ENCODE measurements at regions not wholly inside any gene's neighbourhood (a gene's known extent, or its start where the extent isn't known, plus 50 kb on each side); places are given as distances from the start of the nearest gene placed in this dataset.

GRCh38 chr7:50160206-50160605 is 67.2 kb upstream of the ZPBP start:
- DNase-seq (no peak), ATAC-seq (ENCODE audit: low read depth in 2 of 2) (no peak)
- Mint-ChIP-seq H3K36me3 (no peaks in the 10 kb centered on the region), H3K4me1 (peaks cover 15 to 52% (median 29%) of the 10 kb centered on the region in 4 donors), H3K27me3 (no peaks in the 10 kb centered on the region), H3K27ac (peak overlapping the region in 2 of 3 donors; percentile 39 to 58), H3K4me3 (no peak overlapping the region), H3K9me3 (peaks cover 0 to 2% (median 0%) of the 10 kb centered on the region in 7 donors)
- no peaks in the 10 kb centered on the region for H3K27me3 ChIP-seq (ENCODE audit: control insufficient read depth, insufficient read depth, low read length)
- no peak overlapping the region for H3K4me3 ChIP-seq (ENCODE audit: low read depth, low read length)
- H3K9me3 ChIP-seq (ENCODE audit: control insufficient read depth in 2 of 2, low read length in 2 of 2): no peaks in the 10 kb centered on the region
- H3K27ac ChIP-seq (ENCODE audit: insufficient read depth, low read length, poor library complexity, severe bottlenecking): no peak overlapping the region
- peaks cover 29% of the 10 kb centered on the region for H3K4me1 ChIP-seq (ENCODE audit: control insufficient read depth, insufficient read depth, low read length, poor library complexity, severe bottlenecking)
- no peaks in the 10 kb centered on the region for H3K36me3 ChIP-seq (ENCODE audit: control insufficient read depth, insufficient read depth, low read length)

GRCh38 chr7:50159154-50159553 is 66.1 kb upstream of the ZPBP start:
- no peak overlapping the region for H3K4me3 Mint-ChIP-seq
- H3K4me1 Mint-ChIP-seq: peaks cover 9 to 44% (median 19%) of the 10 kb centered on the region in 4 donors
- no peaks in the 10 kb centered on the region for H3K27me3 Mint-ChIP-seq
- H3K27me3 ChIP-seq (ENCODE audit: control insufficient read depth, insufficient read depth, low read length): no peaks in the 10 kb centered on the region
- H3K27ac ChIP-seq (ENCODE audit: insufficient read depth, low read length, poor library complexity, severe bottlenecking): no peak overlapping the region
- ATAC-seq (ENCODE audit: low read depth in 2 of 2) (no peak), DNase-seq (no peak)
- no peaks in the 10 kb centered on the region for H3K36me3 ChIP-seq (ENCODE audit: control insufficient read depth, insufficient read depth, low read length)
- no peak overlapping the region for H3K27ac Mint-ChIP-seq
- H3K9me3 Mint-ChIP-seq: peaks cover 0 to 2% (median 0%) of the 10 kb centered on the region in 7 donors
- peaks cover 19% of the 10 kb centered on the region for H3K4me1 ChIP-seq (ENCODE audit: control insufficient read depth, insufficient read depth, low read length, poor library complexity, severe bottlenecking)
- H3K4me3 ChIP-seq (ENCODE audit: low read depth, low read length): no peak overlapping the region
- H3K9me3 ChIP-seq (ENCODE audit: control insufficient read depth in 2 of 2, low read length in 2 of 2): no peaks in the 10 kb centered on the region
- H3K36me3 Mint-ChIP-seq: no peaks in the 10 kb centered on the region

DNA sequence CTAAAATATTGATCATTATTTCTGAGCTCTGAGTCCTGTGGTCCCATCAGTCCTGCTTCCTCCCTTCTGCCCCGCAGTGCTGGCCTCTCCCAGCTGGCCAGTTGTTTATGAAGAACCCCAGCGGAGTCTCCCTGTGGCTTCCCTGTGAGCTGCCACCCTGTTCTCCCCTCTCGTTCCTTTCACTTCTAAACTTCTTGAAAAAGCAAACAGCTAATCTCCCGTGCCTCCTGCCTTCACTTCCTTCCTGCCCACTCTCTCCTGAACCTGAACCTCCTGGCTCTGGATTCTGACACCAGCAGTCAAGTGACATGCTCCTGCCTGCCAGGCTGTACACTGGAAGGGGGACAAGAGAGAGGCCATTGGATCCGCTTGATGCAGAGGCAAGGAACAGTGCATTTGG is 63.7 kb upstream of the ZPBP start:
- H3K27me3 Mint-ChIP-seq: no peaks in the 10 kb centered on the region
- H3K27ac Mint-ChIP-seq: peak overlapping the region; percentile 50 to 90 (median 70)
- H3K27me3 ChIP-seq (ENCODE audit: control insufficient read depth, insufficient read depth, low read length): no peaks in the 10 kb centered on the region
- H3K36me3 Mint-ChIP-seq: no peaks in the 10 kb centered on the region
- peaks cover 0 to 2% (median 0%) of the 10 kb centered on the region in 7 donors for H3K9me3 Mint-ChIP-seq
- DNase-seq (peak in 1 of 3 donors; percentile 27), ATAC-seq (ENCODE audit: low read depth in 2 of 2) (no peak)
- no peak overlapping the region for H3K27ac ChIP-seq (ENCODE audit: insufficient read depth, low read length, poor library complexity, severe bottlenecking)
- no peaks in the 10 kb centered on the region for H3K9me3 ChIP-seq (ENCODE audit: control insufficient read depth in 2 of 2, low read length in 2 of 2)
- H3K4me3 Mint-ChIP-seq: peak overlapping the region in 3 of 4 donors; percentile 44 to 81 (median 49)
- H3K4me3 ChIP-seq (ENCODE audit: low read depth, low read length): no peak overlapping the region
- H3K4me1 Mint-ChIP-seq: peaks cover 0 to 30% (median 13%) of the 10 kb centered on the region in 4 donors
- H3K36me3 ChIP-seq (ENCODE audit: control insufficient read depth, insufficient read depth, low read length): no peaks in the 10 kb centered on the region
- peaks cover 12% of the 10 kb centered on the region for H3K4me1 ChIP-seq (ENCODE audit: control insufficient read depth, insufficient read depth, low read length, poor library complexity, severe bottlenecking)

GRCh38 chr7:50156163-50156562 is 63.1 kb upstream of the ZPBP start:
- ATAC-seq (ENCODE audit: low read depth in 2 of 2) (no peak), DNase-seq (no peak)
- Histone ChIP-seq H3K27ac (ENCODE audit: insufficient read depth, low read length, poor library complexity, severe bottlenecking) (no peak overlapping the region), H3K4me3 (ENCODE audit: low read depth, low read length) (no peak overlapping the region), H3K4me1 (ENCODE audit: control insufficient read depth, insufficient read depth, low read length, poor library complexity, severe bottlenecking) (peaks cover 12% of the 10 kb centered on the region), H3K27me3 (ENCODE audit: control insufficient read depth, insufficient read depth, low read length) (no peaks in the 10 kb centered on the region), H3K36me3 (ENCODE audit: control insufficient read depth, insufficient read depth, low read length) (no peaks in the 10 kb centered on the region), H3K9me3 (ENCODE audit: control insufficient read depth in 2 of 2, low read length in 2 of 2) (no peaks in the 10 kb centered on the region)
- peak overlapping the region in 3 of 4 donors; percentile 44 to 81 (median 49) for H3K4me3 Mint-ChIP-seq
- no peaks in the 10 kb centered on the region for H3K36me3 Mint-ChIP-seq
- H3K4me1 Mint-ChIP-seq: peaks cover 5 to 33% (median 17%) of the 10 kb centered on the region in 4 donors
- peak overlapping the region; percentile 50 to 90 (median 70) for H3K27ac Mint-ChIP-seq
- H3K9me3 Mint-ChIP-seq: peaks cover 0 to 2% (median 0%) of the 10 kb centered on the region in 7 donors
- no peaks in the 10 kb centered on the region for H3K27me3 Mint-ChIP-seq

DNA sequence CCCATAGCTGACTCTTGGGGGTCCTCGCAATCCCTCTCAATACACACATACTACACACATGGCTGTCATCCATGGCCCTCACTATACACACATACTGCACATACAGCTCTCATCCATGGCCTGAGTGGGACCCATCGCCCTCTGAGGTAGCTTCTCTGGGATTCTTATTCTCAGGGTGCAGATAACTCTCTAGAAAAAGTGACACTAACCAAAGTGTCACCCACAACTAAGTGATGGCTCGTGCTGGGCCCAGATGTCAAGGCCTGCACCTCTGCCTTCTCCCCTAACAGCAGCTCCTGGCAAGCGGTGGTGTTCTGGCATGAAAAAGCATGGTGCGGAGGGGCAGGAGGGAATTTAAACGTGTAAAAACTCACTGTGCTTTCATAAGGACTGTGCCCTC is 62.7 kb upstream of the ZPBP start:
- ATAC-seq (ENCODE audit: low read depth in 2 of 2) (no peak), DNase-seq (no peak)
- no peaks in the 10 kb centered on the region for H3K36me3 Mint-ChIP-seq
- no peak overlapping the region for H3K4me3 ChIP-seq (ENCODE audit: low read depth, low read length)
- peak overlapping the region in 2 of 3 donors; percentile 50 to 57 for H3K27ac Mint-ChIP-seq
- H3K27me3 Mint-ChIP-seq: no peaks in the 10 kb centered on the region
- H3K9me3 ChIP-seq (ENCODE audit: control insufficient read depth in 2 of 2, low read length in 2 of 2): no peaks in the 10 kb centered on the region
- peaks cover 7 to 36% (median 17%) of the 10 kb centered on the region in 4 donors for H3K4me1 Mint-ChIP-seq
- peak overlapping the region in 1 of 4 donors; percentile 3 for H3K4me3 Mint-ChIP-seq
- no peaks in the 10 kb centered on the region for H3K27me3 ChIP-seq (ENCODE audit: control insufficient read depth, insufficient read depth, low read length)
- H3K4me1 ChIP-seq (ENCODE audit: control insufficient read depth, insufficient read depth, low read length, poor library complexity, severe bottlenecking): peaks cover 12% of the 10 kb centered on the region
- H3K9me3 Mint-ChIP-seq: peaks cover 0 to 2% (median 0%) of the 10 kb centered on the region in 7 donors
- no peak overlapping the region for H3K27ac ChIP-seq (ENCODE audit: insufficient read depth, low read length, poor library complexity, severe bottlenecking)
- no peaks in the 10 kb centered on the region for H3K36me3 ChIP-seq (ENCODE audit: control insufficient read depth, insufficient read depth, low read length)

- Mint-ChIP-seq H3K27me3 (no peaks in the 10 kb centered on the region), H3K27ac (peak overlapping the region in 2 of 3 donors; percentile 11 to 33), H3K9me3 (peaks cover 0 to 2% (median 0%) of the 10 kb centered on the region in 7 donors), H3K4me1 (peaks cover 7 to 53% (median 33%) of the 10 kb centered on the region in 4 donors), H3K4me3 (no peak overlapping the region), H3K36me3 (no peaks in the 10 kb centered on the region)
- H3K4me3 ChIP-seq (ENCODE audit: low read depth, low read length): no peak overlapping the region
- DNase-seq (no peak), ATAC-seq (ENCODE audit: low read depth in 2 of 2) (no peak)
- peaks cover 17% of the 10 kb centered on the region for H3K4me1 ChIP-seq (ENCODE audit: control insufficient read depth, insufficient read depth, low read length, poor library complexity, severe bottlenecking)
- H3K27ac ChIP-seq (ENCODE audit: insufficient read depth, low read length, poor library complexity, severe bottlenecking): no peak overlapping the region
- H3K9me3 ChIP-seq (ENCODE audit: control insufficient read depth in 2 of 2, low read length in 2 of 2): no peaks in the 10 kb centered on the region
- H3K36me3 ChIP-seq (ENCODE audit: control insufficient read depth, insufficient read depth, low read length): no peaks in the 10 kb centered on the region
- no peaks in the 10 kb centered on the region for H3K27me3 ChIP-seq (ENCODE audit: control insufficient read depth, insufficient read depth, low read length)
These were observed 60.9 kb upstream of the ZPBP start for GRCh38 chr7:50153995-50154394.

GRCh38 chr7:50153148-50153547 is 60.1 kb upstream of the ZPBP start:
- Histone ChIP-seq H3K27me3 (ENCODE audit: control insufficient read depth, insufficient read depth, low read length) (no peaks in the 10 kb centered on the region), H3K9me3 (ENCODE audit: control insufficient read depth in 2 of 2, low read length in 2 of 2) (no peaks in the 10 kb centered on the region), H3K27ac (ENCODE audit: insufficient read depth, low read length, poor library complexity, severe bottlenecking) (no peak overlapping the region), H3K36me3 (ENCODE audit: control insufficient read depth, insufficient read depth, low read length) (no peaks in the 10 kb centered on the region), H3K4me3 (ENCODE audit: low read depth, low read length) (no peak overlapping the region), H3K4me1 (ENCODE audit: control insufficient read depth, insufficient read depth, low read length, poor library complexity, severe bottlenecking) (peaks cover 26% of the 10 kb centered on the region)
- Mint-ChIP-seq H3K27me3 (no peaks in the 10 kb centered on the region), H3K36me3 (no peaks in the 10 kb centered on the region), H3K27ac (peak overlapping the region in 1 of 3 donors; percentile 33), H3K9me3 (peaks cover 0 to 1% (median 0%) of the 10 kb centered on the region in 7 donors), H3K4me1 (peaks cover 11 to 61% (median 35%) of the 10 kb centered on the region in 4 donors), H3K4me3 (no peak overlapping the region)
- DNase-seq: no peak
- ATAC-seq (ENCODE audit: low read depth in 2 of 2): no peak

- H3K9me3 ChIP-seq (ENCODE audit: control insufficient read depth in 2 of 2, low read length in 2 of 2): no peaks in the 10 kb centered on the region
- Mint-ChIP-seq H3K27me3 (no peaks in the 10 kb centered on the region), H3K4me3 (no peak overlapping the region), H3K27ac (peak overlapping the region in 1 of 3 donors; percentile 33), H3K4me1 (peaks cover 18 to 68% (median 40%) of the 10 kb centered on the region in 4 donors), H3K36me3 (no peaks in the 10 kb centered on the region), H3K9me3 (peaks cover 0 to 1% (median 0%) of the 10 kb centered on the region in 7 donors)
- DNase-seq: no peak
- peaks cover 32% of the 10 kb centered on the region for H3K4me1 ChIP-seq (ENCODE audit: control insufficient read depth, insufficient read depth, low read length, poor library complexity, severe bottlenecking)
- no peaks in the 10 kb centered on the region for H3K27me3 ChIP-seq (ENCODE audit: control insufficient read depth, insufficient read depth, low read length)
- H3K4me3 ChIP-seq (ENCODE audit: low read depth, low read length): no peak overlapping the region
- no peaks in the 10 kb centered on the region for H3K36me3 ChIP-seq (ENCODE audit: control insufficient read depth, insufficient read depth, low read length)
- no peak for ATAC-seq (ENCODE audit: low read depth in 2 of 2)
- no peak overlapping the region for H3K27ac ChIP-seq (ENCODE audit: insufficient read depth, low read length, poor library complexity, severe bottlenecking)
These were observed 59.4 kb upstream of the ZPBP start for GRCh38 chr7:50152486-50152885.

All from CD4-positive, CD25-positive, alpha-beta regulatory T cell (primary cell).